GM18951 (cell line): ENCODE measurements at regions not wholly inside any gene's neighbourhood (a gene's known extent, or its start where the extent isn't known, plus 50 kb on each side); places are given as distances from the start of the nearest gene placed in this dataset.
"Not testable (repeated sequence)": the region's sequence is repeated elsewhere in the genome, so short reads cannot be mapped to it uniquely, and the experiment has no call there.

Source experiments
- POLR2A ChIP-seq: IDR thresholded peaks from 4 replicates; pipeline ENCODE4 v1.6.1; 2011; ENCODE audit warnings: mild to moderate bottlenecking; ENCODE audit not compliant: insufficient read length, insufficient read depth; ENCODE audit errors: extremely low read depth
- in situ Hi-C: fragments of 300-500 bp; cut with MboI; formaldehyde crosslinking; loops from one replicate; pipeline ENCODE4 v1.12.0; 2022; ENCODE audit warnings: low sequenced_read_pairs, mixed read lengths, inconsistent platforms; ENCODE audit not compliant: unreplicated experiment

GRCh38 chr3:145094355-145094941 is 1066.5 kb downstream of the PLOD2 start:
- in situ Hi-C loops: no loop called here
- no peak for TF ChIP-seq POLR2A

- in situ Hi-C loops: not testable (repeated sequence)
Measured at GRCh38 chr3:145111141-145111540, 1049.8 kb downstream of the PLOD2 start.

- no peak for TF ChIP-seq POLR2A
Measured at GRCh38 chr3:145116769-145117168, 1044.2 kb downstream of the PLOD2 start.

GRCh38 chr3:145118303-145118702 is 1042.7 kb downstream of the PLOD2 start:
- no peak for TF ChIP-seq POLR2A
- in situ Hi-C loops: no loop called here

More at GRCh38 chr3:145116769-145117168, 1044.2 kb downstream of the PLOD2 start:
- in situ Hi-C loops: no loop called here

- in situ Hi-C loops: no loop called here
- no peak for TF ChIP-seq POLR2A
Measured at GRCh38 chr3:145124900-145125678, 1035.9 kb downstream of the PLOD2 start.

GRCh38 chr3:145133281-145133680 is 1027.7 kb downstream of the PLOD2 start:
- in situ Hi-C loops: no loop called here

GRCh38 chr3:145134738-145135137 is 1026.2 kb downstream of the PLOD2 start:
- TF ChIP-seq POLR2A: no peak
- in situ Hi-C loops: no loop called here

More at GRCh38 chr3:145133281-145133680, 1027.7 kb downstream of the PLOD2 start:
- no peak for TF ChIP-seq POLR2A

GRCh38 chr3:145144361-145144760 is 1016.6 kb downstream of the PLOD2 start:
- TF ChIP-seq POLR2A: no peak
- in situ Hi-C loops: no loop called here

- no peak for TF ChIP-seq POLR2A
- in situ Hi-C loops: no loop called here
Measured at GRCh38 chr3:145145461-145145860, 1015.5 kb downstream of the PLOD2 start.

- TF ChIP-seq POLR2A: no peak
- in situ Hi-C loops: no loop called here
Measured at GRCh38 chr3:145159640-145160039, 1001.3 kb downstream of the PLOD2 start.

GRCh38 chr3:145170121-145170520 is 990.9 kb downstream of the PLOD2 start:
- in situ Hi-C loops: no loop called here
- TF ChIP-seq POLR2A: no peak

- in situ Hi-C loops: no loop called here
- TF ChIP-seq POLR2A: no peak
Measured at GRCh38 chr3:145175626-145176025, 985.4 kb downstream of the PLOD2 start.

- TF ChIP-seq POLR2A: no peak
- in situ Hi-C loops: no loop called here
Measured at GRCh38 chr3:145176907-145177306, 984.1 kb downstream of the PLOD2 start.

- in situ Hi-C loops: no loop called here
- no peak for TF ChIP-seq POLR2A
Measured at GRCh38 chr3:145177828-145178227, 983.2 kb downstream of the PLOD2 start.
